Dermis blood vessel endothelial cell (primary cell): ENCODE measurements at regions not wholly inside any gene's neighbourhood (a gene's known extent, or its start where the extent isn't known, plus 50 kb on each side); places are given as distances from the start of the nearest gene placed in this dataset.
"Not testable (repeated sequence)": the region's sequence is repeated elsewhere in the genome, so short reads cannot be mapped to it uniquely, and the experiment has no call there.

Experiments used
- DNase-seq: peaks from one replicate; pipeline ENCODE4 v3.0.0; 2010

DNA sequence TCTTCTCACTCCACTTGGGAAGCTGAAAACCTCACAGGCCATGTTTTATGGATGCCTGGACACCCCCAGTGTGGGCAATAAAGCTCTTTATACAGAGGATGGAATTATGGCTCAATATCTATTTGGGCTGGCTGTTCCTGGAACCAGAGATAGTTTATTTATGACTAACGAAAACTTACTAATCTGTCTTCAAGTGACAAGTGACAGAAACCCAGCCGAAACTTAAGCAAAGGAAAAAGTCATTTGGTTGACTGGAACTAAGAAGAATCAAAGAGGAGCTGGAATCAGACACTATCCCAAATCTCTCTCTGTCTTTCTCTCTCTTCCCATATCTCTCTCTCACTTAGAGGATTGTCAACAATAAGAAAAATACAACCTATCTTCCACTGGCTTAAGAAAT, 78.3 kb upstream of the CDK6 start:
- DNase-seq, result no peak

GRCh38 chr7:92913849-92914248, 77.5 kb upstream of the CDK6 start:
- no peak for DNase-seq

DNA sequence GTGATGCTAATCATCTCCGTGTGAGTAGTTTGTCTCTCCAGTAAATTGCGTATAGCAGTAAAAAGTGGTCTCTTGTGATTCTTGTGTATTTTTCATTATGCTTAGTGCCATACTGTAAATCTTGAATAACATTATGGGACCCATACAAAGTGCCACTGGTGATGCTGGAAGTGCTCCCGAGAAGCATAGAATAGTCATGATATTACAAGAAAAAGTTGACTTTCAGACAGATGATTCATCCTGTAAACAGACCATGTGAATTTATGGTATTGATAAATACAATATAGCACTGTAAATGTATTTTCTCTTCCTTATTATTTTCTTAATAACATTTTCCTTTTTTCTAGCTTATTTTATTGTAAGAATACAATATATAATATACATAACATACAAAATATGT, 74.6 kb upstream of the CDK6 start:
- DNase-seq, result no peak

DNA sequence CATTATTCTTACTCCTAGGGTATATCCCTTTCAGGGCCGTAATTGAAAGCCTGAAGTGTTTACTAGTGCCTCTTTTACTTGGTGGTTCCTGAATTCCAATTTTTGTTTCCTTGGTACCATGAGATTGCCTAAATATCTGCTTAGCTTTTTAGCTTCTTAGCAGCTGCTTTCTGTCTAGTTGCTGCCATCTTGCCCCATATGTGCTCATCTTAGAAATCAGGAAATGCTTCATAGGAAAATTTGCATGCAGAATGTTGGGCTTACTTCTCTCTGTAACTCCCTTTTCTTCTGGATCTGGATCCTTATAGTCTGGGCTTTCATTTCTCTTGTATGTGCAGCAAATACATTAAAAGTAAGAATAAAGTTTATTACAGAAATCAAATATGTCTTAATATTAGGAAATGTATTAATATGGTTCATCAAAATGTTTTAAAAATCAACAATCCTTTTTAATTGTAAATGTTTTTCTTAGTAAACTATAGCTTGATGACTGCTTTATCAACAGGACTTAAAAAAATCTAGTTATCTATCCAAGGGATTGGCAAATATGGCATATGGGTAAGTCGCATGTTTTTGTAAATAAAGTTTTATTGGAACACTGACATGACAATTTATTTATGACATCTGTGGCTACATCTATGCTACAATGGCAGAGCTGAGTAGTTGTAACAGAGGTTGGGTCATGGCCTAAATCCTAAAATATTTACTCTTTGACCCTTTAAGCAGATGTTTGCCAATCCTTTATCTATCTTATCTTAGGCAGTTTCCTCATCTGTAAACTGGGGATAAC, 73.5 kb upstream of the CDK6 start:
- DNase-seq, result no peak

DNA sequence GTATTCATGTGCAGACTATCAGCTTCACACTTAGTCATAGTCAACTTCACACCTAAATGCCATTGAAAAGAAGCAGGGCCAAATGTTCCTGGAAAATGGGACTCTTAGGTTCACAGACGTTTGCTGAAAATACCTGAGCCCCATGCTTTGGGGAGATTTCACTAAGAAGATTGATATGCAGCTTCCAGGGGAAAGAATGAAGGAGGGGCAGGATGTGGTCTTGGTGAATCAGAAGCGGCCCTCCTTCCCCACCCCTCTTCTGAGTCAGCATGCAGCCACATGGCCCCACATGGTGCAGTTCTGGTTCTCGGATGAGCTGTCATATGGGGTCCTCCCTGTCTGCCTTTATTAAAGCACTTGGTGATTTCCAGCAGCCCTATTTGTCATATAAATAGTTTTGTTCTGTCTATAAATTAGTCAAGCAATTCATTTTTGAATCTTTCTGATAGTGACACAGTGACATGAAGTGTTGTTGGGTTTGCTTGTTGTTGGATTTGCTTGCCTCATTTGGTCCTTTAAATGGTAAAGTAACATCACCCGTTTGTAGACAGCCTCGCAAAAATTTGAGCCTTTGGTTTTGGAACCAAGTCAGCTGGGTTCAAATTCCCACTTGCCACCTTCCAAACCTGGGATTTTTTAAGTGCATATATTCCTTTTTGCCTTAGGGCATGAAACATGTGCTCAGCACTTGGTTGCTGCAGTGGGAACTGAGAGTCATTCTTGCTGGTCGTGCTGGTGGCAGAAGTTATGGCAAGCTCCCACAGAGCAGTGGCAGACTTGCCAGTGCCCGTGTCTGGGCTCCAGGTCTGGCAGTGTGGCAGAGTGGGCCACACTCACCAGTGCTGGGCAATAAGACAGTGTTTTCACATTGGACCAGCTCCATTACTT, 68.1 kb upstream of the CDK6 start:
- DNase-seq, result peak; percentile 43

DNA sequence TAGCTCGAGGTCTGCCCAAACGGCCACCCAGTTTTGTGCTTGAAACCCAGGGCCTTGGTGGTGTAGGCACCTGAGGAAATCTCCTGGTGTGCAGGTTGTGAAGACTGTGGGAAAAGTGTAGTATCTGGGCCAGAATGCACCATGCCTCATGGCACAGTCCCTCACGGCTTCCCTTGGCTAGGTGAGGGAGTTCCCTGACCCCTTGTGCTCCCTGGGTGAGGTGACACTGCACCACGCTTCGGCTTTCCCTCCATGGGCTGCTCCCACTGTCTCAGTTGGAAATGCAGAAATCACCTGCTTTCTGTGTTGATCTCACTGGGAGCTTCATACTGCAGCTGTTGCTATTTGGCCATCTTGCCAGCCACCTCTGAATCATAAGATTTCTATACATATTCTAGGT, 62.4 kb upstream of the CDK6 start:
- no peak for DNase-seq

DNA sequence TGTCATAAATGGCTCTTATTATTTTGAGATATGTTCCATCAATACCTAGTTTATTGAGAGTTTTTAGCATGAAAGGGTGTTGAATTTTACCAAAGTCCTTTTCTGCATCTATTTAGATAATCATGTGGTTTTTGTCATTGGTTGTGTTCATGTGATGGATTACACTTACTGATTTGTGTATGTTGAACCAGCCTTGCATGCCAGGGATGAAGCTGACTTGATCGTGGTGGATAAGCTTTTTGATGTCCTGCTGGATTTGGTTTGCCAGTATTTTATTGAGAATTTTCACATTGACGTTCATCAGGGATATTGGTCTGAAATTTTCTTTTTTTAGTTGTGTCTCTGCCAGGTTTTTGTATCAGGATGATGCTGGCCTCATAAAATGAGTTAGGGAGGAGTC, 58.5 kb upstream of the CDK6 start:
- DNase-seq, result not testable (repeated sequence)

- DNase-seq, result no peak
Measured at GRCh38 chr7:92889081-92889480, 52.7 kb upstream of the CDK6 start.
